NB4 (cell line): ENCODE measurements at regions not wholly inside any gene's neighbourhood (a gene's known extent, or its start where the extent isn't known, plus 50 kb on each side); places are given as distances from the start of the nearest gene placed in this dataset.

Source experiments
- MYC ChIP-seq: IDR thresholded peaks from 2 replicates; pipeline ENCODE4 v1.6.1; 2011; ENCODE audit warnings: low read depth, low read length
- POLR2A ChIP-seq: IDR thresholded peaks from 2 replicates; pipeline ENCODE4 v1.6.1; 2011; ENCODE audit warnings: mild to moderate bottlenecking; ENCODE audit not compliant: insufficient read length; ENCODE audit errors: extremely low read depth
- TF ChIP-seq, protein P1 (sequence below): IDR thresholded peaks from one replicate; pipeline ENCODE4 v1.5.1; 2012; ENCODE audit warnings: low read depth, low read length
- TF ChIP-seq, protein P2 (sequence below): IDR thresholded peaks from 2 replicates; pipeline ENCODE4 v1.6.1; 2011; ENCODE audit warnings: low read depth, low read length

DNA sequence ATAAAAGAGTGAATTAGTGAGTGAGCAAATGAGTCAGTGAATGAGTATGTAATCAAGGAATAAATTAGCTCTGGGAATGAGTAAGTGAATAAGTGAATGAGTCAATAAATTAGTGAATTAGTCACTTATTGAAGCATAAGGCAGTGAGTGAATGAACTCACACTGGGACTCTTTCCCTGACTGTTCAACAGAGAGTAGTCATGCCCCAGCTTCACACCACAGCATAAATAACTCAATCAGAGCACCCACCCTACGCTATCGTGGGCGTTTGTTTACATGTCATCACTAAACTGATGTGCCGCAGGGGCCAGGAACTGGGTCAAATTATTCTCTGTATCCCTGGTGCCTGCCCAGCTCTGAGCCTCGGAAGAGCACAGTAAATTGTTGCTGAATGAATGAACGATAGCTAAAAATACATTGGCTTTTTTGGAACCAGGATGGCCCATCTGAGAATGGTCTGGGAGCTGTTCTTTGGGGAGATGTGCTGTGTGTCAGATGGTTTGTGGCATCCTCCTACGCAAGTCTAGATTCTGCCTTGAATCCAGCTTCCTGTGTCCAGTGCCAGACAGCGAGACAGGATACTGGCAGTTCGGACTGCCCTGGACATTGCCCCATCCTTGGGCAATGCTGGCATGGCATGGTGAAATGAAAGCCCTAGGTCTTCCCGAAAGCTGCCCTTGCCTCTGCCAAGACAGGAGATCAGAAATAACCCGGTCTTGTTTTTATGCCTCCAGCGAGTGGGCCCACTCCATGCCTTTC lies 98.0 kb upstream of the RTL1 start:
- TF ChIP-seq, protein P1, sequence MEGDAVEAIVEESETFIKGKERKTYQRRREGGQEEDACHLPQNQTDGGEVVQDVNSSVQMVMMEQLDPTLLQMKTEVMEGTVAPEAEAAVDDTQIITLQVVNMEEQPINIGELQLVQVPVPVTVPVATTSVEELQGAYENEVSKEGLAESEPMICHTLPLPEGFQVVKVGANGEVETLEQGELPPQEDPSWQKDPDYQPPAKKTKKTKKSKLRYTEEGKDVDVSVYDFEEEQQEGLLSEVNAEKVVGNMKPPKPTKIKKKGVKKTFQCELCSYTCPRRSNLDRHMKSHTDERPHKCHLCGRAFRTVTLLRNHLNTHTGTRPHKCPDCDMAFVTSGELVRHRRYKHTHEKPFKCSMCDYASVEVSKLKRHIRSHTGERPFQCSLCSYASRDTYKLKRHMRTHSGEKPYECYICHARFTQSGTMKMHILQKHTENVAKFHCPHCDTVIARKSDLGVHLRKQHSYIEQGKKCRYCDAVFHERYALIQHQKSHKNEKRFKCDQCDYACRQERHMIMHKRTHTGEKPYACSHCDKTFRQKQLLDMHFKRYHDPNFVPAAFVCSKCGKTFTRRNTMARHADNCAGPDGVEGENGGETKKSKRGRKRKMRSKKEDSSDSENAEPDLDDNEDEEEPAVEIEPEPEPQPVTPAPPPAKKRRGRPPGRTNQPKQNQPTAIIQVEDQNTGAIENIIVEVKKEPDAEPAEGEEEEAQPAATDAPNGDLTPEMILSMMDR: no peak
- TF ChIP-seq, protein P2, sequence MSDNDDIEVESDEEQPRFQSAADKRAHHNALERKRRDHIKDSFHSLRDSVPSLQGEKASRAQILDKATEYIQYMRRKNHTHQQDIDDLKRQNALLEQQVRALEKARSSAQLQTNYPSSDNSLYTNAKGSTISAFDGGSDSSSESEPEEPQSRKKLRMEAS: no peak
- no peak for TF ChIP-seq POLR2A
- TF ChIP-seq MYC: no peak
